GM23338 (cell line): ENCODE measurements at regions not wholly inside any gene's neighbourhood (a gene's known extent, or its start where the extent isn't known, plus 50 kb on each side); places are given as distances from the start of the nearest gene placed in this dataset.

ENCODE experiments used
- CREB1 ChIP-seq: fragments of 250-450 bp; sonication (Bioruptor Pico); IDR thresholded peaks from 2 replicates; pipeline ENCODE4 v1.5.0; 2020; ENCODE audit warnings: low read depth, mild to moderate bottlenecking, moderate library complexity
- EZH2 ChIP-seq: fragments of 200-600 bp; sonication (generic); IDR thresholded peaks from one replicate; pipeline ENCODE4 v1.8.0; 2017; ENCODE audit warnings: antibody characterized with exemption, mild to moderate bottlenecking, low read depth; ENCODE audit not compliant: unreplicated experiment
- EZH2phosphoT487 ChIP-seq: fragments of 200-600 bp; sonication (generic); IDR thresholded peaks from one replicate; pipeline ENCODE4 v1.8.1; 2018; ENCODE audit warnings: antibody characterized with exemption; ENCODE audit not compliant: unreplicated experiment
- NANOG ChIP-seq: IDR thresholded peaks from 2 replicates; pipeline ENCODE4 v1.6.1; 2016; ENCODE audit warnings: antibody characterized with exemption, borderline replicate concordance
- POLR2AphosphoS5 ChIP-seq: IDR thresholded peaks from 2 replicates; pipeline ENCODE4 v1.6.1; 2016; ENCODE audit warnings: antibody characterized with exemption, low read depth
- STAT1 ChIP-seq: IDR thresholded peaks from one replicate; pipeline ENCODE4 v1.6.1; 2016; ENCODE audit warnings: antibody characterized with exemption; ENCODE audit not compliant: unreplicated experiment
- TF ChIP-seq, protein P1 (sequence below), 2 experiments: fragments of 200-600 bp in 1 of 2; sonication (generic) in 1 of 2; conservative IDR thresholded peaks; 2 replicates each; pipeline versions ENCODE4 v1.5.1 to v1.6.1; 2016 to 2017; ENCODE audit warnings: antibody characterized with exemption in 2 of 2, low read depth in 2 of 2, mild to moderate bottlenecking in 2 of 2, moderate library complexity in 1 of 2
- TF ChIP-seq, protein P2 (sequence below): IDR thresholded peaks from one replicate; pipeline ENCODE4 v1.6.1; 2018; ENCODE audit warnings: antibody characterized with exemption; ENCODE audit not compliant: unreplicated experiment

DNA sequence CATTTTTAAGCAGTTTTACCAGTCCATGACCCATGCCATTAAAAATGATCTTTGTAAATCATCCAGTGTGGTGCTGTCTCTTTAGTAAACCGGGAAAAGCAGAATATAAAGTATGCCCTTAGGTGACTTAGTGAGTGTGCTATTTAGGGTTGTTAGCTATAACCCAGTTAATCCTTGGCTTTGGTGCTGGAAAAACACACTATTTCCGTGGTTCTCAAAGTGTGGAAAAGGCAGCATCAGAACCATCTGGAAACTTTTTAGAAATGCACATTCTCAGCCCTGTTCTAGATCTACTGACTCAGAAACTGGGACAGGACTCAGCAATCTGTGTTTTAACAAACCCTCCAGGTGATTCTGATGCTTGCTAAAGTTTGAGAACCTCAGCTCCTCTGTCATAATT, 123.6 kb upstream of the ZNF608 start:
- TF ChIP-seq, protein P1, sequence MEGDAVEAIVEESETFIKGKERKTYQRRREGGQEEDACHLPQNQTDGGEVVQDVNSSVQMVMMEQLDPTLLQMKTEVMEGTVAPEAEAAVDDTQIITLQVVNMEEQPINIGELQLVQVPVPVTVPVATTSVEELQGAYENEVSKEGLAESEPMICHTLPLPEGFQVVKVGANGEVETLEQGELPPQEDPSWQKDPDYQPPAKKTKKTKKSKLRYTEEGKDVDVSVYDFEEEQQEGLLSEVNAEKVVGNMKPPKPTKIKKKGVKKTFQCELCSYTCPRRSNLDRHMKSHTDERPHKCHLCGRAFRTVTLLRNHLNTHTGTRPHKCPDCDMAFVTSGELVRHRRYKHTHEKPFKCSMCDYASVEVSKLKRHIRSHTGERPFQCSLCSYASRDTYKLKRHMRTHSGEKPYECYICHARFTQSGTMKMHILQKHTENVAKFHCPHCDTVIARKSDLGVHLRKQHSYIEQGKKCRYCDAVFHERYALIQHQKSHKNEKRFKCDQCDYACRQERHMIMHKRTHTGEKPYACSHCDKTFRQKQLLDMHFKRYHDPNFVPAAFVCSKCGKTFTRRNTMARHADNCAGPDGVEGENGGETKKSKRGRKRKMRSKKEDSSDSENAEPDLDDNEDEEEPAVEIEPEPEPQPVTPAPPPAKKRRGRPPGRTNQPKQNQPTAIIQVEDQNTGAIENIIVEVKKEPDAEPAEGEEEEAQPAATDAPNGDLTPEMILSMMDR (conservative IDR thresholded peaks at IDR 0.05; ENCODE audit: low read depth in 2 of 2) = no peak
- no peak for TF ChIP-seq EZH2phosphoT487
- no peak for TF ChIP-seq EZH2
- TF ChIP-seq CREB1 (CRISPR knock-in tag) = no peak
- no peak for TF ChIP-seq STAT1
- TF ChIP-seq POLR2AphosphoS5 = no peak
- TF ChIP-seq, protein P2, sequence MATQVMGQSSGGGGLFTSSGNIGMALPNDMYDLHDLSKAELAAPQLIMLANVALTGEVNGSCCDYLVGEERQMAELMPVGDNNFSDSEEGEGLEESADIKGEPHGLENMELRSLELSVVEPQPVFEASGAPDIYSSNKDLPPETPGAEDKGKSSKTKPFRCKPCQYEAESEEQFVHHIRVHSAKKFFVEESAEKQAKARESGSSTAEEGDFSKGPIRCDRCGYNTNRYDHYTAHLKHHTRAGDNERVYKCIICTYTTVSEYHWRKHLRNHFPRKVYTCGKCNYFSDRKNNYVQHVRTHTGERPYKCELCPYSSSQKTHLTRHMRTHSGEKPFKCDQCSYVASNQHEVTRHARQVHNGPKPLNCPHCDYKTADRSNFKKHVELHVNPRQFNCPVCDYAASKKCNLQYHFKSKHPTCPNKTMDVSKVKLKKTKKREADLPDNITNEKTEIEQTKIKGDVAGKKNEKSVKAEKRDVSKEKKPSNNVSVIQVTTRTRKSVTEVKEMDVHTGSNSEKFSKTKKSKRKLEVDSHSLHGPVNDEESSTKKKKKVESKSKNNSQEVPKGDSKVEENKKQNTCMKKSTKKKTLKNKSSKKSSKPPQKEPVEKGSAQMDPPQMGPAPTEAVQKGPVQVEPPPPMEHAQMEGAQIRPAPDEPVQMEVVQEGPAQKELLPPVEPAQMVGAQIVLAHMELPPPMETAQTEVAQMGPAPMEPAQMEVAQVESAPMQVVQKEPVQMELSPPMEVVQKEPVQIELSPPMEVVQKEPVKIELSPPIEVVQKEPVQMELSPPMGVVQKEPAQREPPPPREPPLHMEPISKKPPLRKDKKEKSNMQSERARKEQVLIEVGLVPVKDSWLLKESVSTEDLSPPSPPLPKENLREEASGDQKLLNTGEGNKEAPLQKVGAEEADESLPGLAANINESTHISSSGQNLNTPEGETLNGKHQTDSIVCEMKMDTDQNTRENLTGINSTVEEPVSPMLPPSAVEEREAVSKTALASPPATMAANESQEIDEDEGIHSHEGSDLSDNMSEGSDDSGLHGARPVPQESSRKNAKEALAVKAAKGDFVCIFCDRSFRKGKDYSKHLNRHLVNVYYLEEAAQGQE = no peak
- TF ChIP-seq NANOG = no peak
